GM23248 (cell line): ENCODE measurements at regions not wholly inside any gene's neighbourhood (a gene's known extent, or its start where the extent isn't known, plus 50 kb on each side); places are given as distances from the start of the nearest gene placed in this dataset.

Experiments used
- DNase-seq: peaks from one replicate; pipeline ENCODE4 v3.0.0-alpha.2; 2015
- H2AFZ ChIP-seq: fragments of 200-600 bp; sonication (generic); 2 replicates; pipeline ENCODE4 v1.6.1; 2016; ENCODE audit warnings: antibody characterized with exemption
- H3F3A ChIP-seq: fragments of 200-600 bp; sonication (generic); 2 replicates; pipeline ENCODE4 v1.6.1; 2016; ENCODE audit warnings: mild to moderate bottlenecking, antibody characterized with exemption, mixed run types; ENCODE audit not compliant: insufficient read depth
- H3K27ac ChIP-seq: fragments of 200-600 bp; sonication (generic); 2 replicates; pipeline ENCODE4 v1.5.1; 2016; ENCODE audit warnings: mild to moderate bottlenecking
- H3K27me3 ChIP-seq: fragments of 200-600 bp; sonication (generic); replicated peaks from 2 replicates; pipeline ENCODE4 v1.6.1; 2016; ENCODE audit warnings: mild to moderate bottlenecking; ENCODE audit not compliant: insufficient read depth
- H3K36me3 ChIP-seq: fragments of 200-600 bp; sonication (generic); 2 replicates; pipeline ENCODE4 v1.6.1; 2016; ENCODE audit warnings: low read depth, mild to moderate bottlenecking
- H3K4me1 ChIP-seq: fragments of 200-600 bp; sonication (generic); 2 replicates; pipeline ENCODE4 v1.6.1; 2016; ENCODE audit warnings: mild to moderate bottlenecking; ENCODE audit not compliant: insufficient read depth
- H3K4me2 ChIP-seq: fragments of 200-600 bp; sonication (generic); one replicate; pipeline ENCODE4 v1.6.1; 2016; ENCODE audit warnings: mild to moderate bottlenecking; ENCODE audit not compliant: unreplicated experiment
- H3K4me3 ChIP-seq: fragments of 200-600 bp; sonication (generic); 2 replicates; pipeline ENCODE4 v1.5.1; 2016; ENCODE audit warnings: mild to moderate bottlenecking
- H3K79me2 ChIP-seq: fragments of 200-600 bp; sonication (generic); 2 replicates; pipeline ENCODE4 v1.6.1; 2016; ENCODE audit warnings: mild to moderate bottlenecking; ENCODE audit not compliant: insufficient read depth
- H3K9ac ChIP-seq: fragments of 200-600 bp; sonication (generic); 2 replicates; pipeline ENCODE4 v1.6.1; 2016; ENCODE audit warnings: mild to moderate bottlenecking
- H3K9me2 ChIP-seq: fragments of 200-600 bp; sonication (generic); 2 replicates; pipeline ENCODE4 v1.6.1; 2016; ENCODE audit warnings: mixed run types, mild to moderate bottlenecking, moderate library complexity; ENCODE audit not compliant: insufficient read depth
- H3K9me3 ChIP-seq: fragments of 200-600 bp; sonication (generic); one replicate; pipeline ENCODE4 v1.6.1; 2017; ENCODE audit warnings: low read depth
- H4K20me1 ChIP-seq: fragments of 200-600 bp; sonication (generic); 2 replicates; pipeline ENCODE4 v1.6.0; 2016; ENCODE audit not compliant: insufficient read depth
- EZH2 ChIP-seq: fragments of 200-600 bp; sonication (generic); IDR thresholded peaks from 2 replicates; pipeline ENCODE4 v1.6.1; 2018; ENCODE audit warnings: antibody characterized with exemption, mild to moderate bottlenecking; ENCODE audit not compliant: insufficient read depth, poor library complexity, severe bottlenecking
- EZH2phosphoT487 ChIP-seq: fragments of 200-600 bp; sonication (generic); IDR thresholded peaks from 2 replicates; pipeline ENCODE4 v1.6.1; 2018; ENCODE audit warnings: antibody characterized with exemption, moderate library complexity, mild to moderate bottlenecking, low read depth; ENCODE audit not compliant: insufficient read depth
- WGBS, 2 experiments: methylation state at CpG; one replicate each; pipeline ENCODE4 v1.1.6; 2015 to 2017; ENCODE audit warnings: low lambda C conversion rate in 2 of 2, low coverage in 1 of 2; ENCODE audit errors: missing lambda C conversion rate in 2 of 2; 5-methylcytosine and 5-hydroxymethylcytosine counted together
- in situ Hi-C: fragments of 300-500 bp; cut with MboI; formaldehyde crosslinking; loops from 2 replicates; pipeline ENCODE4 v1.15.0; 2020

- H4K20me1 ChIP-seq: no peaks in the 10 kb centered on the region
- no peaks in the 10 kb centered on the region for H3K79me2 ChIP-seq
- H3K36me3 ChIP-seq: no peaks in the 10 kb centered on the region
- WGBS, 2 experiments: 26% methylated on average over 4 of the region's 4 CpGs
- no peak overlapping the region for H3K9ac ChIP-seq
- no peaks in the 10 kb centered on the region for H3F3A ChIP-seq
- TF ChIP-seq EZH2: no peak
- TF ChIP-seq EZH2phosphoT487: no peak
- no peak overlapping the region for H2AFZ ChIP-seq
- no peaks in the 10 kb centered on the region for H3K4me1 ChIP-seq
- H3K9me3 ChIP-seq: no peaks in the 10 kb centered on the region
- H3K27me3 ChIP-seq: peaks cover 13% of the 10 kb centered on the region; the same call in 1 of the 2 replicates
- DNase-seq: no peak
- no peak overlapping the region for H3K27ac ChIP-seq
- in situ Hi-C loops: no loop called here
- no peak overlapping the region for H3K4me2 ChIP-seq
- no peak overlapping the region for H3K4me3 ChIP-seq
- H3K9me2 ChIP-seq: no peaks in the 10 kb centered on the region
Measured at GRCh38 chr6:6808915-6809314, 220.4 kb downstream of the LY86 start.

GRCh38 chr6:6810727-6811126 lies 222.2 kb downstream of the LY86 start:
- peak overlapping the region; percentile 17; the same call in 1 of the 2 replicates for H3K9ac ChIP-seq
- H3K9me2 ChIP-seq: no peaks in the 10 kb centered on the region
- whole genome bisulfite sequencing, 2 experiments: 69 to 75% methylated on average over 6 of the region's 6 CpGs
- no peak overlapping the region for H3K27ac ChIP-seq
- in situ Hi-C loops: no loop called here
- no peak for DNase-seq
- H3K27me3 ChIP-seq: peaks cover 13% of the 10 kb centered on the region; the same call in 1 of the 2 replicates
- H3F3A ChIP-seq: no peaks in the 10 kb centered on the region
- H3K79me2 ChIP-seq: no peaks in the 10 kb centered on the region
- H3K4me2 ChIP-seq: peak overlapping the region; percentile 64
- H2AFZ ChIP-seq: 0 out of 2 replicates have a peak overlapping the region, but pooled peaks have one; percentile 50
- peak overlapping the region; percentile 59; the same call in 1 of the 2 replicates for H3K4me3 ChIP-seq
- H3K9me3 ChIP-seq: no peaks in the 10 kb centered on the region
- H3K36me3 ChIP-seq: no peaks in the 10 kb centered on the region
- no peaks in the 10 kb centered on the region for H3K4me1 ChIP-seq
- TF ChIP-seq EZH2 (no peak), EZH2phosphoT487 (no peak)
- no peaks in the 10 kb centered on the region for H4K20me1 ChIP-seq

GRCh38 chr6:6811128-6812009 lies 222.8 kb downstream of the LY86 start:
- H3F3A ChIP-seq: no peaks in the 10 kb centered on the region
- no peaks in the 10 kb centered on the region for H3K9me2 ChIP-seq
- peaks cover 13% of the 10 kb centered on the region; the same call in 1 of the 2 replicates for H3K27me3 ChIP-seq
- no peaks in the 10 kb centered on the region for H3K9me3 ChIP-seq
- no peaks in the 10 kb centered on the region for H3K79me2 ChIP-seq
- H3K4me2 ChIP-seq: peak overlapping the region; percentile 64
- no peaks in the 10 kb centered on the region for H3K4me1 ChIP-seq
- in situ Hi-C loops: no loop called here
- peak overlapping the region; percentile 50 for H2AFZ ChIP-seq
- H3K4me3 ChIP-seq: peak overlapping the region; percentile 59
- H3K9ac ChIP-seq: peak overlapping the region; percentile 17; the same call in 1 of the 2 replicates
- no peak overlapping the region for H3K27ac ChIP-seq
- no peaks in the 10 kb centered on the region for H4K20me1 ChIP-seq
- DNase-seq: peak; percentile 60
- WGBS, 2 experiments: 26% methylated on average over 15 to 16 of the region's 16 CpGs
- H3K36me3 ChIP-seq: no peaks in the 10 kb centered on the region
- TF ChIP-seq EZH2: no peak
- no peak for TF ChIP-seq EZH2phosphoT487

GRCh38 chr6:6812427-6812826 lies 223.9 kb downstream of the LY86 start:
- no peaks in the 10 kb centered on the region for H3K4me1 ChIP-seq
- WGBS, 2 experiments: 100% methylated on average over 2 of the region's 2 CpGs
- H3K79me2 ChIP-seq: no peaks in the 10 kb centered on the region
- H3K9ac ChIP-seq: no peak overlapping the region
- no peaks in the 10 kb centered on the region for H3K9me2 ChIP-seq
- no peak for DNase-seq
- no peak overlapping the region for H3K27ac ChIP-seq
- no peaks in the 10 kb centered on the region for H4K20me1 ChIP-seq
- no peaks in the 10 kb centered on the region for H3K36me3 ChIP-seq
- no peaks in the 10 kb centered on the region for H3F3A ChIP-seq
- TF ChIP-seq EZH2phosphoT487 (no peak), EZH2 (no peak)
- peaks cover 9% of the 10 kb centered on the region; the same call in 1 of the 2 replicates for H3K27me3 ChIP-seq
- H3K9me3 ChIP-seq: no peaks in the 10 kb centered on the region
- H2AFZ ChIP-seq: no peak overlapping the region
- in situ Hi-C loops: no loop called here
- no peak overlapping the region for H3K4me2 ChIP-seq
- no peak overlapping the region for H3K4me3 ChIP-seq
